ENCODE measurements at regions not wholly inside any gene's neighbourhood (a gene's known extent, or its start where the extent isn't known, plus 50 kb on each side); places are given as distances from the start of the nearest gene placed in this dataset.

- H3K4me3 ChIP-seq (ENCODE audit: low read depth, low read length): no peak overlapping the region
- H3K36me3 ChIP-seq (ENCODE audit: control insufficient read depth, insufficient read depth, low read length): no peaks in the 10 kb centered on the region
- no peak for DNase-seq (ENCODE audit: low read depth in 4 of 6, low spot score in 6 of 6)
- H3K27ac ChIP-seq (ENCODE audit: low read depth, low read length): no peak overlapping the region
- 53% methylated on average over 2 of the region's 3 CpGs for WGBS (ENCODE audit: insufficient coverage)
- H3K9me3 ChIP-seq (ENCODE audit: control insufficient read depth, insufficient read depth, low read length): no peaks in the 10 kb centered on the region
- no peaks in the 10 kb centered on the region for H3K27me3 ChIP-seq (ENCODE audit: control insufficient read depth, insufficient read depth, low read length)
- H3K4me1 ChIP-seq (ENCODE audit: control insufficient read depth, insufficient read depth, low read length): no peaks in the 10 kb centered on the region
Observed at GRCh38 chr5:86143837-86144236, 473.9 kb upstream of the COX7C start.

DNA sequence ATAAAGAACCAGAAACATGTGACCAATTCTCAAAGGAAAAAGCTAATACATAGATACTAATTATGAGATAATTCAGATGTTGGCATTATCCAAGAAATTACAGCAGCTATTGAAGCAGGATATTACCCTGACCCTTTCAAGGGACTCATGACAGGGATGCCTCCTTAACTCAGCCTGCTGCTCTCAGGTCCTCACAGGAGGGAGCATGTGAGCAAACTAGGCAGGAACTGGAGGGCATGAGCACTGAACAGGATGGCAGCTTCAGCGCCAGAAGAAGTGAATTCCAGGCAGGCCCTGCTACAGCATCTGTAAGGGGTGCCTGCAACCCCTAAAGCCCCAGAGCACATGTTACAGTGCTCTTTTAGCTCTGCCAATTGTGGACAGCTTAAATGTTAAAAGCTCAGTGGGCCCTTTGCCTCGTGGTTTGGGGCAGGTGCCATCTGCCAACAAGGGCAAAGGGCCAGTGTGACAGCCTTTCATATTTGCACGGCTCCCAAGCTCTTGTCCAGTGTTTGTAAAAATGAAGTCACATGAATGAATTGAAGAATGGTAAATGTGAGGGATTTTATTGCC, 464.7 kb upstream of the COX7C start:
- H3K9me3 ChIP-seq (ENCODE audit: control insufficient read depth, insufficient read depth, low read length): no peaks in the 10 kb centered on the region
- H3K4me3 ChIP-seq (ENCODE audit: low read depth, low read length): no peak overlapping the region
- H3K36me3 ChIP-seq (ENCODE audit: control insufficient read depth, insufficient read depth, low read length): no peaks in the 10 kb centered on the region
- no peaks in the 10 kb centered on the region for H3K4me1 ChIP-seq (ENCODE audit: control insufficient read depth, insufficient read depth, low read length)
- 61% methylated on average over 3 of the region's 3 CpGs for WGBS (ENCODE audit: insufficient coverage)
- H3K27me3 ChIP-seq (ENCODE audit: control insufficient read depth, insufficient read depth, low read length): no peaks in the 10 kb centered on the region
- H3K27ac ChIP-seq (ENCODE audit: low read depth, low read length): no peak overlapping the region
- no peak for DNase-seq (ENCODE audit: low read depth in 4 of 6, low spot score in 6 of 6)

- Histone ChIP-seq H3K27ac (ENCODE audit: low read depth, low read length) (no peak overlapping the region), H3K4me3 (ENCODE audit: low read depth, low read length) (no peak overlapping the region), H3K4me1 (ENCODE audit: control insufficient read depth, insufficient read depth, low read length) (no peaks in the 10 kb centered on the region), H3K27me3 (ENCODE audit: control insufficient read depth, insufficient read depth, low read length) (no peaks in the 10 kb centered on the region), H3K36me3 (ENCODE audit: control insufficient read depth, insufficient read depth, low read length) (no peaks in the 10 kb centered on the region), H3K9me3 (ENCODE audit: control insufficient read depth, insufficient read depth, low read length) (no peaks in the 10 kb centered on the region)
- peak in 2 of 6 donors; percentile 5 to 43 for DNase-seq (ENCODE audit: low read depth in 4 of 6, low spot score in 6 of 6)
- no CpG with 5 or more reads among the region's 3 CpGs for WGBS (ENCODE audit: insufficient coverage)
Observed at GRCh38 chr5:86155796-86156195, 461.9 kb upstream of the COX7C start.

DNA sequence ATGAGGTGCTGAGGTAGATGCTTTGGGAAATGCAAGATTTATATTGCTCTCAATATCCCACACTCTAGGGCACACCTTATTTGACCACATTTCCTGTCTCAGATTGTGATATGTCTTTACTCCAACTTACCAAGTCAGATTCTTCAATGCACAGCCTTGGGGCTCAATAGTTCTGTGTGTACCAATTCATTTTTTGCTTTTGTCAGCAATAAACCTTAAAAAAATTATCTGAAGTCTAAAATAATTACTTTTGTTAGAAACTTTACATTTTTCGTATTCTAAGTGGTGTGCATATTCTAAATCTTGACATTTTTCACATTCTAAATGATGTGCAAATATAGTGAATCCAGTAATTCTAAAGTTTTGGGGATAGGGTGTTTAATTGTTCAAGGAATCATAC, 447.5 kb upstream of the COX7C start:
- no peaks in the 10 kb centered on the region for H3K27me3 ChIP-seq (ENCODE audit: control insufficient read depth, insufficient read depth, low read length)
- WGBS (ENCODE audit: insufficient coverage): no CpG with 5 or more reads among the region's 1 CpG
- H3K4me3 ChIP-seq (ENCODE audit: low read depth, low read length): no peak overlapping the region
- no peak for DNase-seq (ENCODE audit: low read depth in 4 of 6, low spot score in 6 of 6)
- no peaks in the 10 kb centered on the region for H3K4me1 ChIP-seq (ENCODE audit: control insufficient read depth, insufficient read depth, low read length)
- H3K9me3 ChIP-seq (ENCODE audit: control insufficient read depth, insufficient read depth, low read length): no peaks in the 10 kb centered on the region
- no peak overlapping the region for H3K27ac ChIP-seq (ENCODE audit: low read depth, low read length)
- H3K36me3 ChIP-seq (ENCODE audit: control insufficient read depth, insufficient read depth, low read length): no peaks in the 10 kb centered on the region

- no peaks in the 10 kb centered on the region for H3K9me3 ChIP-seq (ENCODE audit: control insufficient read depth, insufficient read depth, low read length)
- no peaks in the 10 kb centered on the region for H3K27me3 ChIP-seq (ENCODE audit: control insufficient read depth, insufficient read depth, low read length)
- no peak overlapping the region for H3K27ac ChIP-seq (ENCODE audit: low read depth, low read length)
- H3K36me3 ChIP-seq (ENCODE audit: control insufficient read depth, insufficient read depth, low read length): no peaks in the 10 kb centered on the region
- no peak for DNase-seq (ENCODE audit: low read depth in 4 of 6, low spot score in 6 of 6)
- H3K4me1 ChIP-seq (ENCODE audit: control insufficient read depth, insufficient read depth, low read length): no peaks in the 10 kb centered on the region
- no peak overlapping the region for H3K4me3 ChIP-seq (ENCODE audit: low read depth, low read length)
- 57% methylated on average over 1 of the region's 1 CpG for WGBS (ENCODE audit: insufficient coverage)
Observed at GRCh38 chr5:86175224-86175623, 442.5 kb upstream of the COX7C start.

DNA sequence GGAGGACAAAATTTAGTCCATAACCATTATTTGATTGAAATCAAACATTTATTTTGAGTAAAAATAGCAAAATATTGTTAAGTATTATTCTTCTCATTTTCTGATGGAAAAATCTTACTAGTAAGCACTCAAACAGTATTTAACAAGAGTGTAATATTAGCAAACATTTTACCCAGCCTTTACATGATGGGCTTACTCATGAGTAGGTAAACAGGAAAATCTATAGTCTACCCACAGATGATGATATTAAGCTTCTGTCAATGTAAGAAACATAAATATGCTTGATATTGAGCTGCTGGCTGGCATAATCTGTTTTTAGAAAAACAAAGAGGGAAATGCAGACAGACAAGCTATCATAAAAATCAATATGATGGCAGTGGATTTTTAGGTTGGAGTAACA, 418.5 kb upstream of the COX7C start:
- no peak for DNase-seq (ENCODE audit: low read depth in 4 of 6, low spot score in 6 of 6)
- Histone ChIP-seq H3K4me3 (ENCODE audit: low read depth, low read length) (no peak overlapping the region), H3K27ac (ENCODE audit: low read depth, low read length) (no peak overlapping the region), H3K4me1 (ENCODE audit: control insufficient read depth, insufficient read depth, low read length) (no peaks in the 10 kb centered on the region), H3K9me3 (ENCODE audit: control insufficient read depth, insufficient read depth, low read length) (no peaks in the 10 kb centered on the region), H3K27me3 (ENCODE audit: control insufficient read depth, insufficient read depth, low read length) (no peaks in the 10 kb centered on the region), H3K36me3 (ENCODE audit: control insufficient read depth, insufficient read depth, low read length) (no peaks in the 10 kb centered on the region)

- H3K4me3 ChIP-seq (ENCODE audit: low read depth, low read length): no peak overlapping the region
- no peaks in the 10 kb centered on the region for H3K4me1 ChIP-seq (ENCODE audit: control insufficient read depth, insufficient read depth, low read length)
- no peak overlapping the region for H3K27ac ChIP-seq (ENCODE audit: low read depth, low read length)
- no peak for DNase-seq (ENCODE audit: low read depth in 4 of 6, low spot score in 6 of 6)
- no peaks in the 10 kb centered on the region for H3K27me3 ChIP-seq (ENCODE audit: control insufficient read depth, insufficient read depth, low read length)
- H3K36me3 ChIP-seq (ENCODE audit: control insufficient read depth, insufficient read depth, low read length): no peaks in the 10 kb centered on the region
- H3K9me3 ChIP-seq (ENCODE audit: control insufficient read depth, insufficient read depth, low read length): no peaks in the 10 kb centered on the region
Observed at GRCh38 chr5:86228147-86228546, 389.6 kb upstream of the COX7C start.

GRCh38 chr5:86232246-86232645, 385.5 kb upstream of the COX7C start:
- H3K9me3 ChIP-seq (ENCODE audit: control insufficient read depth, insufficient read depth, low read length): no peaks in the 10 kb centered on the region
- DNase-seq (ENCODE audit: low read depth in 4 of 6, low spot score in 6 of 6): no peak
- WGBS (ENCODE audit: insufficient coverage): 93% methylated on average over 10 of the region's 11 CpGs

DNA sequence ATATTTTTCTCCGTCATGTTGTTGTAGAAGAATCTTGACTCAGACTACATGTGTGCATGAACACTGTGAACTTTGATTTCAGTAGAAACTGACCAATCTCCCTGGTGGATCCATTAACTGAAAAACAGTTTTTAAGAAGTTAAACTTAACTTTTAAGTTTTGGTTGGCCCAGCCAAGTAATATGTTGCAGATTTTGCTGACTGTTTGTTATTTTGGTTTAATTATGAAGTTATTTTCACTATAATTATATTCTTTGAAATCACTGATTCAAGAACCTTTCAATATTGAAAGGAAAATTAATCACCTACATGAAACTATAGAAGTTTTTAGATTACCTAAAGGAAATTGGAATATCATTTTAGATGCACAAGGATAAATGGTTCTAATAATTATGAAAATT, 373.6 kb upstream of the COX7C start:
- Histone ChIP-seq H3K4me3 (ENCODE audit: low read depth, low read length) (no peak overlapping the region), H3K27ac (ENCODE audit: low read depth, low read length) (no peak overlapping the region), H3K9me3 (ENCODE audit: control insufficient read depth, insufficient read depth, low read length) (no peaks in the 10 kb centered on the region), H3K4me1 (ENCODE audit: control insufficient read depth, insufficient read depth, low read length) (no peaks in the 10 kb centered on the region), H3K36me3 (ENCODE audit: control insufficient read depth, insufficient read depth, low read length) (no peaks in the 10 kb centered on the region), H3K27me3 (ENCODE audit: control insufficient read depth, insufficient read depth, low read length) (no peaks in the 10 kb centered on the region)
- no peak for DNase-seq (ENCODE audit: low read depth in 4 of 6, low spot score in 6 of 6)
- WGBS (ENCODE audit: insufficient coverage): no CpG with 5 or more reads among the region's 1 CpG

More at GRCh38 chr5:86232246-86232645, 385.5 kb upstream of the COX7C start:
- H3K4me1 ChIP-seq (ENCODE audit: control insufficient read depth, insufficient read depth, low read length): no peaks in the 10 kb centered on the region
- H3K27ac ChIP-seq (ENCODE audit: low read depth, low read length): no peak overlapping the region
- no peak overlapping the region for H3K4me3 ChIP-seq (ENCODE audit: low read depth, low read length)
- no peaks in the 10 kb centered on the region for H3K27me3 ChIP-seq (ENCODE audit: control insufficient read depth, insufficient read depth, low read length)
- no peaks in the 10 kb centered on the region for H3K36me3 ChIP-seq (ENCODE audit: control insufficient read depth, insufficient read depth, low read length)

DNA sequence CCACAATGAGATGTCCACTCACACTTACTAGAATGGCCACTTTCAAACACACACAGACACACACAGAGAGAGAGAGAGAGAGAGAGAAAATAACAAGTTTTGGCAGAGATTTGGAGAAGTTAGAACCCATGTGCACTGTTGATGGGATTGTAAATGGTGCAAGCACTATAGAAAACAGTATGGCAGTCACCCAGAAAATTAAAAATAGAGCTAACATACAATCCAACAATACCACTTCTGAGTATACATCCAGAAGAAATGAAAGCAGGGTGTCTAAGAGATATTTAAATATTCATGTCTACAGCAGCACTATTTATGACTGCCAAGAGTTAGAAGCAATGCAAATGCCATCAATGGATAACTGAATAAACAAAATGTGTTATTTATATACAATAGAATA, 359.9 kb upstream of the COX7C start:
- H3K4me3 ChIP-seq (ENCODE audit: low read depth, low read length): no peak overlapping the region
- H3K36me3 ChIP-seq (ENCODE audit: control insufficient read depth, insufficient read depth, low read length): no peaks in the 10 kb centered on the region
- no peaks in the 10 kb centered on the region for H3K4me1 ChIP-seq (ENCODE audit: control insufficient read depth, insufficient read depth, low read length)
- H3K27ac ChIP-seq (ENCODE audit: low read depth, low read length): no peak overlapping the region
- H3K9me3 ChIP-seq (ENCODE audit: control insufficient read depth, insufficient read depth, low read length): no peaks in the 10 kb centered on the region
- no peaks in the 10 kb centered on the region for H3K27me3 ChIP-seq (ENCODE audit: control insufficient read depth, insufficient read depth, low read length)
- DNase-seq (ENCODE audit: low read depth in 4 of 6, low spot score in 6 of 6): peak in 1 of 6 donors; percentile 69

Data from spinal cord (tissue), 9 donors.